ENCODE measurements at regions not wholly inside any gene's neighbourhood (a gene's known extent, or its start where the extent isn't known, plus 50 kb on each side); places are given as distances from the start of the nearest gene placed in this dataset.

- H3K9me3 ChIP-seq, result no peaks in the 10 kb centered on the region
- 52 to 58% methylated on average over 6 of the region's 6 CpGs for WGBS, 2 donors
- intact Hi-C loops (cut with DNase I), result no loop called here
- H3K4me1 ChIP-seq, result no peaks in the 10 kb centered on the region
- no peak overlapping the region for H3K27ac ChIP-seq
- DNase-seq (no peak), ATAC-seq (no peak)
- TF ChIP-seq POLR2A (IDR thresholded peaks at IDR 0.05) (no peak), CTCF (IDR thresholded peaks at IDR 0.05) (peak in 6 of 7 experiments; percentile 19 to 63 (median 46))
- no peaks in the 10 kb centered on the region for H3K36me3 ChIP-seq (replicated peaks in 1 of 2; ENCODE audit: insufficient read depth in 1 of 2, low read depth in 2 of 2)
- H3K27me3 ChIP-seq, result no peaks in the 10 kb centered on the region
- H3K4me3 ChIP-seq, result no peak overlapping the region
These were observed 99.1 kb upstream of the FAM47C start for GRCh38 chrX:36908801-36909675.

GRCh38 chrX:36909676-36910030 is 98.5 kb upstream of the FAM47C start:
- DNase-seq, result no peak
- no peaks in the 10 kb centered on the region for H3K4me1 ChIP-seq
- H3K9me3 ChIP-seq, result no peaks in the 10 kb centered on the region
- H3K27ac ChIP-seq, result no peak overlapping the region
- H3K36me3 ChIP-seq (replicated peaks in 1 of 2; ENCODE audit: insufficient read depth in 1 of 2, low read depth in 2 of 2), result no peaks in the 10 kb centered on the region
- ATAC-seq, result no peak
- no peak overlapping the region for H3K4me3 ChIP-seq
- 22 to 41% methylated on average over 4 of the region's 4 CpGs for WGBS, 2 donors
- no peak for TF ChIP-seq CTCF (IDR thresholded peaks at IDR 0.05)
- no peak for TF ChIP-seq POLR2A (IDR thresholded peaks at IDR 0.05)
- no peaks in the 10 kb centered on the region for H3K27me3 ChIP-seq
- intact Hi-C loops (cut with DNase I), result no loop called here

GRCh38 chrX:36913551-36913950 is 94.6 kb upstream of the FAM47C start:
- Histone ChIP-seq H3K36me3 (replicated peaks in 1 of 2; ENCODE audit: insufficient read depth in 1 of 2, low read depth in 2 of 2) (no peaks in the 10 kb centered on the region), H3K4me1 (no peaks in the 10 kb centered on the region), H3K4me3 (no peak overlapping the region), H3K27ac (no peak overlapping the region), H3K27me3 (no peaks in the 10 kb centered on the region), H3K9me3 (no peaks in the 10 kb centered on the region)
- DNase-seq, result no peak
- intact Hi-C loops (cut with DNase I), result no loop called here
- 51 to 67% methylated on average over 3 of the region's 3 CpGs for WGBS, 2 donors
- TF ChIP-seq POLR2A (IDR thresholded peaks at IDR 0.05), result no peak
- no peak for TF ChIP-seq CTCF (IDR thresholded peaks at IDR 0.05)
- ATAC-seq, result no peak

- no peaks in the 10 kb centered on the region for H3K9me3 ChIP-seq
- TF ChIP-seq CTCF (IDR thresholded peaks at IDR 0.05) (no peak), POLR2A (IDR thresholded peaks at IDR 0.05) (no peak)
- no peak for DNase-seq
- no peaks in the 10 kb centered on the region for H3K4me1 ChIP-seq
- intact Hi-C loops (cut with DNase I), result no loop called here
- WGBS, 2 donors, result 51 to 66% methylated on average over 2 of the region's 2 CpGs
- H3K4me3 ChIP-seq, result no peak overlapping the region
- no peaks in the 10 kb centered on the region for H3K27me3 ChIP-seq
- no peaks in the 10 kb centered on the region for H3K36me3 ChIP-seq (replicated peaks in 1 of 2; ENCODE audit: insufficient read depth in 1 of 2, low read depth in 2 of 2)
- ATAC-seq, result no peak
- H3K27ac ChIP-seq, result no peak overlapping the region
These were observed 91.2 kb upstream of the FAM47C start for GRCh38 chrX:36916941-36917340.

- DNase-seq, result no peak
- TF ChIP-seq CTCF (IDR thresholded peaks at IDR 0.05) (no peak), POLR2A (IDR thresholded peaks at IDR 0.05) (no peak)
- H3K27me3 ChIP-seq, result no peaks in the 10 kb centered on the region
- H3K9me3 ChIP-seq, result no peaks in the 10 kb centered on the region
- 32 to 42% methylated on average over 1 of the region's 1 CpG for WGBS, 2 donors
- intact Hi-C loops (cut with DNase I), result no loop called here
- no peak overlapping the region for H3K27ac ChIP-seq
- no peak for ATAC-seq
- no peaks in the 10 kb centered on the region for H3K36me3 ChIP-seq (replicated peaks in 1 of 2; ENCODE audit: insufficient read depth in 1 of 2, low read depth in 2 of 2)
- no peaks in the 10 kb centered on the region for H3K4me1 ChIP-seq
- no peak overlapping the region for H3K4me3 ChIP-seq
These were observed 80.5 kb upstream of the FAM47C start for GRCh38 chrX:36927712-36928111.

Measured in body of pancreas (tissue), 4 donors.